Left renal pelvis (tissue), 4 donors: ENCODE measurements at regions not wholly inside any gene's neighbourhood (a gene's known extent, or its start where the extent isn't known, plus 50 kb on each side); places are given as distances from the start of the nearest gene placed in this dataset.

Experiments used
- DNase-seq, 4 donors: peaks; one replicate each; pipeline ENCODE4 v3.0.0-alpha.2; 2013; ENCODE audit warnings: low read depth in 4 of 4, low spot score in 3 of 4

DNA sequence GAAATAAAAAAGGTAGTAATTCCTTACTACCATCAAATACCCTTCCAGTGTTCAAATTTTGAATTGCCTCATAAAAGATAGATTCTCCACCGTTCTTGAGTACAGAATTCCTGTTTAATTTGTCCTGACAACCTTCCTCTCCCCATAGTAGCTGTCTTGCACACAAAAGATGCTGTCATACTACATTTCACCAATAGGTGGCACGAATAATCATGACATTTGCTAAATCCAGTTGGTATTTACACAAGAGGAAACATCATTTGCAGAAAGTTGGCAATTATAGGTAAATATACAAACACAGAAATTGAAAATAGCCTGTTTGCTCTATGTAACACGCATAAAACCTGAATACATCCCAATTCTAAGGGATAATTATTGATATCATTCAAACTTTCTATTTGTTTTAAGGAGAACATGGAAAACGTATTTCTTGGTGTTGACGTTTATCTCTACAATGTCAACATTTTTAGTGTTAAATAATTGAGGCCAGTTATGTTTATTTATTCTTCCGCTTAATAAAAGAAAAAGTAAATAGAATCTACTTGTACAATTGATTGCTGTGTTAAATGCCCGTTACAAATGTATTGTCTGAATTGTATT, 58.3 kb upstream of the CLDN10 start:
- DNase-seq, result peak in 2 of 4 donors; percentile 26 to 39

DNA sequence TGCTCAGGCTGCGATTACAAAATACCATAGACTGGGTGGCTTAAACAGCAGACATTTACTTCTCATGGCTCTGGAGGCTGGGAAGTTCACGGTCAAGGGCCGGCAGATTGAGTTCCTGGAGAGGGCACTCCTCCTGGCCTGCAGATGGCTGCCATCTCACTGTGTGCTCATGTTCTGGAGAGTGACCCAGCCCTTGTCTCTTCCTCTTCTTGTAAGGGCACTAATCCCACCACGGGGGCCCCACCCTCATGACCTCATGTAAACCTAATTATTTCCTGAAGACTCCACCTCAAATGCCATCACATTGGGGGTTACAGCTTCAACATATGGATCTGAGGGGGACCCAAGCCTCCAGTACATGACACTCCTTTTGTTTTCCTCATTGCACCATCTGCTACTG, 56.0 kb upstream of the CLDN10 start:
- DNase-seq, result no peak

DNA sequence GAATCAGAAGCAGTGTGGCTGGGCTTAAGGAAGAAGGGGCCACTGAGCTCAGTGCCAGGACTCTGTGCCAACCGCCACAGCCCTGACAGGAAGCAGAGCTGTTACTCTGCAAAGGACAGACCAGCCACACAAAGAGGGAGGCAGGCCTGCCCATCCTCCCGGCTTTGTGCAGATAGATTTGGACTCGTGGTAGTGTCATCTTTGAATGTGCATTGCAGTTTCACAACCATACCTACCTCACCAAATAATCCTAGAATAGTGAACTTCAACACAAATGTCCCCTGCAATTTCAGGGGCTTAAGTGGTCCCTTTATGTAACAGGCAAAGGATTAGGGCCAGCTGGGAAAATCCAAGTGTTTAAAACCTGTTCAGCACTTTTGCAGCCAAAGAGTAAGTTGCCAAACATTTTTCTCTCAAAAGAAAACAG, 55.1 kb upstream of the CLDN10 start:
- no peak for DNase-seq

DNA sequence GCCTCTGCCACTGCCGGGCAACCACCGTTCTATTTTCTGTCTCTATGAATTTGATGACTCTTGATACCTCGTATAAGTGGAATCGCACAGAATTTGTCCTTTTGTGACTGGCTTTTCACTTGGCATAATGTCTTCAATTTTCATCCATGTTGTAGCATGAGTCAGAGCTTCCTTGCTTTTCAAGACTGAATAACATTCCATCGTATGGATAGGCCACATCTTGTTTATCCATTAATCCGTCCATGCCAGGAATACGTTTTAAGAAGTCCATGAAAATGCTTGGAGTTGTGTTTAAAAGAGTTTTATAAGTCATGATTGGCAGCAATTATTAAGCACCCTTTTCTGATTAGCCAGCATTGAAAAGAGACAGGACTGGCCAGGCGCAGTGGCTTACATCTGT, 53.6 kb upstream of the CLDN10 start:
- no peak for DNase-seq

DNA sequence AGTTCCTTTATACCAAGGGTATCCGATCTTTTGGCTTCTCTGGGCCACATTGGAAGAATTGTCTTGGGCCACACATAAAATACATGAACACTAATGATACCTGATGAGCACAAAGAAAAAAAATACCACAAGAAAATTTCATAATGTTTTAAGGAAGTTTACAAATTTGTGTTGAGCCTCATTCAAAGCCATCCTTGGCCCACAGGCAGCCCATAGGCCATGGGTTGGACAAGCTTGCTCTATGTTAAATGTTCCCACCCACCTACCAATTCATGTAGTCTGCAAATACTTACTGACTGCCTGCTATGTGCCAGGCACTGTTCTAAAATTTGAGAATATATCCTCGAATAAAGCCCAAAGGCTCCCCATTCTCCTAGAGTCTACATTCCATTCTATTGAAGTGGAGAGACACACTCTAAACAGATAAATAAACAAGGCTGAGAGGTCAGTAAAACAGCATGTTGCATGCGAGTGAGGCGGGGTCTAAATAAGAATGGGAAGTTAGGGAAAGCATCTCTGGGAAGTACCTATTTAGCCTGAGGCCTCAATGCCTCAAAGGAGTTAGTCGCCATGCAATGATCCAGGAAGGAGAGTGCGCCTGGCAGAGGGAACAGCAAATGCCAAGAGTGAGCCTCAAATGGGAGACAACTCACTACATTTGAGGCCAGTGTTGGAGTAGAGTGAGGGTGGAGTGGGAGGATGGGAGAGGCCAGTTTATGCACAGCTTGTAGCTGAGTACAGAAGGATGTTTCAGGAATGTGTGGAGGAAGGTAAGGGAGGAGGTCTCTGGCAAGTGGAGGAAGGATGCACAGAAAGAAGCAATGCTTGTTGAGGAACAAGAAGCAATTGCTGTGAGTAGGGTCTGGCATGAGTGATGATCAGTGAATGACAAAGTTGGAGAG, 52.5 kb upstream of the CLDN10 start:
- DNase-seq, result no peak

DNA sequence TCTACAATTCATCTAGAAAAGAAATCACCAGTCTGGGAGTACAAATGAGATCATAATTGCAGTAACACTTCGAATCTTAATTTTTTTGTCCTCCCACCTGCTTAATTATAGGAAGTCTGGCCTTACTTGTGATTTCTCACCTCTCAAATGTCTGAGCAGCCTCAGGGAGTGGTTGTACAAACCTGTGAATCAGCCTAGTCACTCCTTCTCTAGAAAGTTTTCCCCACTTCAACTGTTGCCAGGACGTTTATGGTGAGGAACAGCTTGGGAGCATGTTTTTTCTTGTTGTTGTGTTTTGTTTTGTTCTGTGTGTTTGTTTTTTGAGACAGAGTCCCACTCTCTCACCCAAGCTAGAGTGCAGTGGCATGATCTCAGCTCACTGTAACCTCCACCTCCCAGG, 50.3 kb upstream of the CLDN10 start:
- no peak for DNase-seq
